ENCODE measurements at regions not wholly inside any gene's neighbourhood (a gene's known extent, or its start where the extent isn't known, plus 50 kb on each side); places are given as distances from the start of the nearest gene placed in this dataset.

GRCh38 chr7:68432585-68432984 lies 1165.7 kb upstream of the AUTS2 start:
- H2BK20ac ChIP-seq (ENCODE audit: low read depth, low read length), result no peak overlapping the region
- H3K4me3 ChIP-seq (ENCODE audit: insufficient read depth, low read depth, low read length), result no peak overlapping the region
- no peaks in the 10 kb centered on the region for H3K79me1 ChIP-seq (ENCODE audit: low read depth in 1 of 2, low read length in 2 of 2)
- H2AK5ac ChIP-seq (ENCODE audit: low read depth, low read length), result no peak overlapping the region
- H2BK5ac ChIP-seq (ENCODE audit: low read depth, low read length, poor library complexity, severe bottlenecking), result no peak overlapping the region
- H3K9ac ChIP-seq (ENCODE audit: low read depth, low read length), result no peak overlapping the region
- no peak overlapping the region for H2AK9ac ChIP-seq (replicated peaks; ENCODE audit: low read depth, low read length, poor library complexity)
- H3K4me1 ChIP-seq (ENCODE audit: control insufficient read depth, insufficient read depth, low read length), result no peaks in the 10 kb centered on the region
- POLR2A ChIA-PET (ENCODE audit: unreplicated experiment), result no interaction called here
- no peak overlapping the region for H3K4ac ChIP-seq (ENCODE audit: low read depth, low read length)
- H2AFZ ChIP-seq (replicated peaks; ENCODE audit: low read length, poor library complexity), result no peak overlapping the region
- H3K9me1 ChIP-seq (ENCODE audit: insufficient read depth, low read length), result no peaks in the 10 kb centered on the region
- H4K20me1 ChIP-seq (ENCODE audit: insufficient read depth, low read length), result no peaks in the 10 kb centered on the region
- no peak overlapping the region for H2BK15ac ChIP-seq (ENCODE audit: low read depth, low read length)
- no TSS peak for BruUV-seq (replicated peaks)
- no peak overlapping the region for H3K56ac ChIP-seq (ENCODE audit: extremely low read depth, insufficient read depth, low read length)
- H4K8ac ChIP-seq (ENCODE audit: low read depth in 2 of 2, low read length in 2 of 2), result no peak overlapping the region
- no peak overlapping the region for H3K18ac ChIP-seq (ENCODE audit: low read depth, low read length)
- dilution Hi-C loops (cut with HindIII; ENCODE audit: low sequenced_read_pairs, unreplicated experiment), result no loop called here
- no peak overlapping the region for H3K14ac ChIP-seq (replicated peaks; ENCODE audit: low read depth, low read length)
- no peak overlapping the region for H3K27ac ChIP-seq (ENCODE audit: insufficient read depth, low read length)
- no peak overlapping the region for H3K23ac ChIP-seq (ENCODE audit: low read depth, low read length)
- H4K5ac ChIP-seq (ENCODE audit: low read depth, low read length), result no peak overlapping the region
- TF ChIP-seq CEBPB (IDR thresholded peaks at IDR 0.05; ENCODE audit: low read depth, low read length) (no peak), CTCF (conservative IDR thresholded peaks at IDR 0.05; ENCODE audit: low read depth, low read length) (no peak), BHLHE40 (IDR thresholded peaks at IDR 0.05; ENCODE audit: low read depth, low read length) (no peak), RAD21 (IDR thresholded peaks at IDR 0.05; ENCODE audit: low read length) (no peak), NFE2L2 (IDR thresholded peaks at IDR 0.05; ENCODE audit: low read depth, low read length) (no peak), MXI1 (IDR thresholded peaks at IDR 0.05; ENCODE audit: borderline replicate concordance, low read depth, low read length) (no peak), CHD1 (IDR thresholded peaks at IDR 0.05; ENCODE audit: low read depth, low read length) (no peak), USF2 (IDR thresholded peaks at IDR 0.05; ENCODE audit: low read depth, low read length) (no peak), POLR2A (IDR thresholded peaks at IDR 0.05; ENCODE audit: low read depth, low read length) (no peak), FOS (IDR thresholded peaks at IDR 0.05; ENCODE audit: low read depth, low read length) (no peak), MAZ (IDR thresholded peaks at IDR 0.05; ENCODE audit: borderline replicate concordance, low read depth, low read length) (no peak)
- TF ChIP-seq, protein P1, sequence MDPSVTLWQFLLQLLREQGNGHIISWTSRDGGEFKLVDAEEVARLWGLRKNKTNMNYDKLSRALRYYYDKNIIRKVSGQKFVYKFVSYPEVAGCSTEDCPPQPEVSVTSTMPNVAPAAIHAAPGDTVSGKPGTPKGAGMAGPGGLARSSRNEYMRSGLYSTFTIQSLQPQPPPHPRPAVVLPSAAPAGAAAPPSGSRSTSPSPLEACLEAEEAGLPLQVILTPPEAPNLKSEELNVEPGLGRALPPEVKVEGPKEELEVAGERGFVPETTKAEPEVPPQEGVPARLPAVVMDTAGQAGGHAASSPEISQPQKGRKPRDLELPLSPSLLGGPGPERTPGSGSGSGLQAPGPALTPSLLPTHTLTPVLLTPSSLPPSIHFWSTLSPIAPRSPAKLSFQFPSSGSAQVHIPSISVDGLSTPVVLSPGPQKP (IDR thresholded peaks at IDR 0.05; ENCODE audit: borderline replicate concordance, low read depth, low read length), result no peak
- H4K91ac ChIP-seq (ENCODE audit: insufficient read depth, low read depth, low read length), result no peak overlapping the region
- peaks cover 7% of the 10 kb centered on the region; the same call in 1 of the 2 replicates for H3K9me3 ChIP-seq (ENCODE audit: control insufficient read depth, insufficient read depth, low read length)
- intact Hi-C loops (cut with micrococcal nuclease), result no loop called here
- in situ Hi-C loops (cut with MboI; ENCODE audit: low sequenced_read_pairs), result no loop called here
- H3K4me2 ChIP-seq (ENCODE audit: low read depth, low read length), result no peak overlapping the region
- no peaks in the 10 kb centered on the region for H3K36me3 ChIP-seq (ENCODE audit: control insufficient read depth, insufficient read depth, low read length)
- H2BK120ac ChIP-seq (ENCODE audit: low read depth, low read length), result no peak overlapping the region
- no peak for ATAC-seq (ENCODE audit: low read depth)
- WGBS, 2 experiments (ENCODE audit: extremely low coverage in 2 of 2, insufficient read length in 1 of 2), result no CpG with 5 or more reads among the region's 4 CpGs
- no peak for DNase-seq
- H3K27me3 ChIP-seq (ENCODE audit: control insufficient read depth, insufficient read depth, low read length), result no peaks in the 10 kb centered on the region
- CTCF ChIA-PET, result no interaction called here

All from IMR-90 (cell line).